OCI-LY1 (cell line): ENCODE measurements at regions not wholly inside any gene's neighbourhood (a gene's known extent, or its start where the extent isn't known, plus 50 kb on each side); places are given as distances from the start of the nearest gene placed in this dataset.

Source experiments
- H2AFZ ChIP-seq: fragments of 200-600 bp; sonication (generic), shearing (Covaris generic); 2 replicates; pipeline ENCODE4 v1.6.0; 2014; ENCODE audit warnings: antibody characterized with exemption, mild to moderate bottlenecking, low read length
- H3F3A ChIP-seq: fragments of 200-600 bp; sonication (generic), shearing (Covaris generic); 2 replicates; pipeline ENCODE4 v1.6.0; 2014; ENCODE audit warnings: mild to moderate bottlenecking, antibody characterized with exemption, low read length, moderate library complexity; ENCODE audit not compliant: insufficient read depth
- H3K27ac ChIP-seq: fragments of 200-600 bp; sonication (generic); 2 replicates; pipeline ENCODE4 v1.5.1; 2014; ENCODE audit warnings: low read length, mixed run types, mild to moderate bottlenecking, low read depth; ENCODE audit not compliant: poor library complexity, severe bottlenecking
- H3K27me3 ChIP-seq: fragments of 200-600 bp; sonication (generic); 2 replicates; pipeline ENCODE4 v1.6.0; 2014; ENCODE audit warnings: antibody characterized with exemption, mild to moderate bottlenecking, low read length, moderate library complexity; ENCODE audit not compliant: insufficient read depth
- H3K36me3 ChIP-seq: fragments of 200-600 bp; sonication (generic); 2 replicates; pipeline ENCODE4 v1.6.1; 2014; ENCODE audit warnings: mild to moderate bottlenecking, antibody characterized with exemption, low read length, moderate library complexity, mixed read lengths; ENCODE audit not compliant: insufficient read depth
- H3K4me1 ChIP-seq: fragments of 200-600 bp; sonication (generic); 2 replicates; pipeline ENCODE4 v1.5.1; 2014; ENCODE audit warnings: mild to moderate bottlenecking, low read length, moderate library complexity; ENCODE audit not compliant: insufficient read depth, severe bottlenecking
- H3K4me2 ChIP-seq: fragments of 200-600 bp; sonication (generic), shearing (Covaris generic); 2 replicates; pipeline ENCODE4 v1.6.1; 2014; ENCODE audit warnings: low read length
- H3K4me3 ChIP-seq: fragments of 200-600 bp; sonication (generic); 2 replicates; pipeline ENCODE4 v1.5.1; 2014; ENCODE audit warnings: low read length, low read depth, mild to moderate bottlenecking, mixed read lengths; ENCODE audit not compliant: poor library complexity, severe bottlenecking
- H3K79me2 ChIP-seq: fragments of 200-600 bp; shearing (Covaris generic); 2 replicates; pipeline ENCODE4 v1.6.1; 2016; ENCODE audit warnings: mixed run types, low read length, mixed read lengths; ENCODE audit not compliant: insufficient read depth
- H3K9ac ChIP-seq: fragments of 200-600 bp; sonication (generic), shearing (Covaris generic); 2 replicates; pipeline ENCODE4 v1.6.1; 2014; ENCODE audit warnings: mild to moderate bottlenecking, low read length, mixed read lengths
- H3K9me2 ChIP-seq: fragments of 200-600 bp; sonication (generic), shearing (Covaris generic); 2 replicates; pipeline ENCODE4 v1.6.1; 2014; ENCODE audit warnings: low read depth, mild to moderate bottlenecking, low read length, mixed read lengths
- H3K9me3 ChIP-seq: fragments of 200-600 bp; shearing (Covaris generic); 2 replicates; pipeline ENCODE4 v1.6.1; 2014; ENCODE audit warnings: low read length, mixed read lengths
- H4K20me1 ChIP-seq: fragments of 200-600 bp; sonication (generic), shearing (Covaris generic); 2 replicates; pipeline ENCODE4 v1.6.0; 2016; ENCODE audit warnings: mild to moderate bottlenecking, low read length; ENCODE audit not compliant: insufficient read depth
- EZH2 ChIP-seq: fragments of 200-600 bp; sonication (generic), shearing (Covaris generic); IDR thresholded peaks from 2 replicates; pipeline ENCODE4 v1.8.0; 2017; ENCODE audit warnings: borderline replicate concordance, mixed run types, mild to moderate bottlenecking, antibody characterized with exemption, low read length, moderate library complexity, mixed read lengths
- TF ChIP-seq, protein P1 (sequence below): fragments of 200-600 bp; sonication (generic), shearing (Covaris generic); IDR thresholded peaks from 2 replicates; pipeline ENCODE4 v1.5.1; 2017; ENCODE audit warnings: mild to moderate bottlenecking, antibody characterized with exemption, low read length, moderate library complexity, mixed read lengths

DNA sequence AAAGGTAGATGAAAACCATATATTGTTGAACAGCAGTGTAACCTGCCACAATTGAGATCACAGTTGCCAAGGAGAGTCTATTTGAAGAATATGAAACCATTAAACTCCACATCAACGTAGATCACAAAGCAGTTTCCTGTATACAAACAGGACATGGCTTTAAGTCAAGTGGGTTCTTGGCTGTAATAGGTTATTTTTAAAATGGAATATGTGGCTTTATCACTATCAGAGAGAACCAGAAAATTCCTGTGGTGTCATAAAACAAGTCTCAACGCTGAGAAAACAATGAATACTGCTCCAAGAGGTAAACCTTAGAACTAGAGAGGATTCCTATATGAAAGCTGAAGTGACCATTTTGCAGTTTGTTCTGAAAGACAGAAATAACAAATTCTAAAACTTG, 999.7 kb downstream of the CDH11 start:
- H3K4me3 ChIP-seq: no peak overlapping the region
- H4K20me1 ChIP-seq: no peaks in the 10 kb centered on the region
- no peaks in the 10 kb centered on the region for H3F3A ChIP-seq
- no peaks in the 10 kb centered on the region for H3K27me3 ChIP-seq
- H3K27ac ChIP-seq: peak overlapping the region; percentile 42
- TF ChIP-seq, protein P1, sequence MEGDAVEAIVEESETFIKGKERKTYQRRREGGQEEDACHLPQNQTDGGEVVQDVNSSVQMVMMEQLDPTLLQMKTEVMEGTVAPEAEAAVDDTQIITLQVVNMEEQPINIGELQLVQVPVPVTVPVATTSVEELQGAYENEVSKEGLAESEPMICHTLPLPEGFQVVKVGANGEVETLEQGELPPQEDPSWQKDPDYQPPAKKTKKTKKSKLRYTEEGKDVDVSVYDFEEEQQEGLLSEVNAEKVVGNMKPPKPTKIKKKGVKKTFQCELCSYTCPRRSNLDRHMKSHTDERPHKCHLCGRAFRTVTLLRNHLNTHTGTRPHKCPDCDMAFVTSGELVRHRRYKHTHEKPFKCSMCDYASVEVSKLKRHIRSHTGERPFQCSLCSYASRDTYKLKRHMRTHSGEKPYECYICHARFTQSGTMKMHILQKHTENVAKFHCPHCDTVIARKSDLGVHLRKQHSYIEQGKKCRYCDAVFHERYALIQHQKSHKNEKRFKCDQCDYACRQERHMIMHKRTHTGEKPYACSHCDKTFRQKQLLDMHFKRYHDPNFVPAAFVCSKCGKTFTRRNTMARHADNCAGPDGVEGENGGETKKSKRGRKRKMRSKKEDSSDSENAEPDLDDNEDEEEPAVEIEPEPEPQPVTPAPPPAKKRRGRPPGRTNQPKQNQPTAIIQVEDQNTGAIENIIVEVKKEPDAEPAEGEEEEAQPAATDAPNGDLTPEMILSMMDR: no peak
- no peak for TF ChIP-seq EZH2
- no peaks in the 10 kb centered on the region for H3K36me3 ChIP-seq
- H3K9me2 ChIP-seq: no peaks in the 10 kb centered on the region
- H3K4me1 ChIP-seq: peaks cover 47% of the 10 kb centered on the region
- no peaks in the 10 kb centered on the region for H3K9me3 ChIP-seq
- peak overlapping the region; percentile 24 for H2AFZ ChIP-seq
- no peak overlapping the region for H3K9ac ChIP-seq
- H3K4me2 ChIP-seq: no peak overlapping the region
- no peaks in the 10 kb centered on the region for H3K79me2 ChIP-seq

DNA sequence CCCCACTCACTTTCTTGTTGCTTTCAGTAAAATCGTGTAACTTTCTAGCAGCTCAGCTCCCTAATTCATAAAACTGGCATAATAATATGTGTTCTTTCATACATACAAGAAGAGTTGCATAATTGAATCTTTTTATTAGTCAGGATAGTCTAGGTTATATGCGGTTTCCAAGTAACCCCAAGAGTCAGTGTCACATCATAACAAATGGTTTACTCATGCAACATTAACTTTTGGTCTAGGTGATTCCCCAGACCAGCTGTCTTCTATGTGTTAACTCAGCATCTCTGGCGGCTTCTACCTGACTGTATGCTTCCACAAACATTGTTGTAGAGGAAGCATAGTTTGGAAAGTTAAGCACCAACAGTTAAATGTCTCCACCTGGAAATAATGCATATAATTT, 1000.4 kb downstream of the CDH11 start:
- Histone ChIP-seq H2AFZ (no peak overlapping the region), H3K9me2 (no peaks in the 10 kb centered on the region), H3F3A (no peaks in the 10 kb centered on the region), H3K36me3 (no peaks in the 10 kb centered on the region), H3K27me3 (no peaks in the 10 kb centered on the region), H4K20me1 (no peaks in the 10 kb centered on the region), H3K4me1 (peaks cover 47% of the 10 kb centered on the region), H3K27ac (peak overlapping the region; percentile 42), H3K4me3 (no peak overlapping the region), H3K9ac (no peak overlapping the region; the same call in 1 of the 2 replicates), H3K79me2 (no peaks in the 10 kb centered on the region), H3K9me3 (no peaks in the 10 kb centered on the region), H3K4me2 (peak overlapping the region; percentile 12; the same call in 1 of the 2 replicates)
- TF ChIP-seq, protein P1: no peak

DNA sequence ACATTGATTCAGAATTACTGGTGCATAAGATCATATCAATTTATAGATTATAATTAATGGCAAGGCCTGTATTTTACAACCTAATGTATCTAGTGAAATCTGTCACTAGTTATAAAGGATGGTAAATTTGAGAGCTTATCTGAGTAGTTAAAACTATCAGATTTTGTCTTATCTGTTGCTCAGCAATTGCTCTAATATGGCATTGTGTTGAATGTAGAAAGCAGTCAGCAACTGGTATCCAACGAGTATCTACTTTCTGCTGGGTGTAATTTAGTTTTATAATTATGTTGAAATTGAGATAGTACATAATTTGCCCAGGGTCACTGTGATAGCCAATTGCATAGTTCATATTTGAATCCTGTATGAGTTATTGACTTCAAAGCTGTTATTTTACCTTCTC, 1005.7 kb downstream of the CDH11 start:
- no peak overlapping the region for H3K4me2 ChIP-seq
- no peak overlapping the region for H3K4me3 ChIP-seq
- no peaks in the 10 kb centered on the region for H3F3A ChIP-seq
- H3K27me3 ChIP-seq: no peaks in the 10 kb centered on the region
- H3K79me2 ChIP-seq: no peaks in the 10 kb centered on the region
- H3K36me3 ChIP-seq: no peaks in the 10 kb centered on the region
- H2AFZ ChIP-seq: no peak overlapping the region
- H3K9me3 ChIP-seq: peaks cover 6% of the 10 kb centered on the region; the same call in 1 of the 2 replicates
- no peaks in the 10 kb centered on the region for H4K20me1 ChIP-seq
- no peaks in the 10 kb centered on the region for H3K9me2 ChIP-seq
- H3K27ac ChIP-seq: no peak overlapping the region
- TF ChIP-seq, protein P1: no peak
- no peak for TF ChIP-seq EZH2
- H3K9ac ChIP-seq: no peak overlapping the region
- H3K4me1 ChIP-seq: peaks cover 27% of the 10 kb centered on the region
